ENCODE measurements at regions not wholly inside any gene's neighbourhood (a gene's known extent, or its start where the extent isn't known, plus 50 kb on each side); places are given as distances from the start of the nearest gene placed in this dataset.
A peak's percentile ranks its signal among the peaks of the same experiment; 100 is the strongest.

DNA sequence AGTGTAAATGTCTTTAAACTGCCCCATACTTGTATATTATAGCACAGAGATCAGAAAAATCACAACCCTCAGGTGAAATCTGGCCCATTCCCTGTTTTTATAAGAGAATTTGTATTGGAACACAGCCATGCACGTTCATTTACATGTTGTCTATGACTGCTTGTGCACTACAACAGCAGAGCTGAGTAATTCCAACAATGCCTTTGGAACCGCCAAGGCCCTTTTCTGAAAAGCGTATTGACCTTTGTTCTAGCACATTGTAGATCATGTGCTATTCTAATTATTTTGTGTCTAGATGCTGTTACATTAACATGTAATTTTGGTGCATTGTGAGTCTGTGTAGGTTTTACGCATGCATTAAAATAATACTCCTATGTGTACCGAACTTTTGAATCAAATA lies 339.6 kb downstream of the CHRM3 start:
- DNase-seq (ENCODE audit: low read depth) = no peak

- no peak for DNase-seq (ENCODE audit: low read depth)
Measured at GRCh38 chr1:239730378-239730777, 344.0 kb downstream of the CHRM3 start.

GRCh38 chr1:239731082-239731748 lies 344.8 kb downstream of the CHRM3 start:
- DNase-seq (ENCODE audit: low read depth) = peak; percentile 21

GRCh38 chr1:239732770-239733169 lies 346.4 kb downstream of the CHRM3 start:
- DNase-seq (ENCODE audit: low read depth) = no peak

GRCh38 chr1:239733995-239734394 lies 347.6 kb downstream of the CHRM3 start:
- DNase-seq (ENCODE audit: low read depth) = no peak

GRCh38 chr1:239735111-239735510 lies 348.7 kb downstream of the CHRM3 start:
- DNase-seq (ENCODE audit: low read depth) = no peak

DNA sequence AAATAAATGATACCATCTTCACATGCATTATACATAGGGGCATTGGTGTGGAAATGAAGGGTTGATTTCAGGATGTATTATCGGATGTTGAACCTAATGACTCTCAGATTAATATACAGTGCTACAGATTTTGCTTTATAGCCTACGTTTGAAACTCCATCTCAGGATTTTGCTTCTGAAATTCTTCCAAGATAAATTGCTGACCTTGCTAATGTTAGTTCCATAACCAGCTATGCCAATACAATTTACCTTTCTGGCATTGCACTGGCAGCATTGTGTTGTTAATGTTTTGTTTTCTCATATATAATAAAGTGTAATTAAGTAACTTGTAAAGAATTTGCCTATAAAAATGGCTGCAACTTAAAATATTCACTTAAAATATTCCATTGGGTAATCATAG lies 350.1 kb downstream of the CHRM3 start:
- DNase-seq (ENCODE audit: low read depth) = no peak

DNA sequence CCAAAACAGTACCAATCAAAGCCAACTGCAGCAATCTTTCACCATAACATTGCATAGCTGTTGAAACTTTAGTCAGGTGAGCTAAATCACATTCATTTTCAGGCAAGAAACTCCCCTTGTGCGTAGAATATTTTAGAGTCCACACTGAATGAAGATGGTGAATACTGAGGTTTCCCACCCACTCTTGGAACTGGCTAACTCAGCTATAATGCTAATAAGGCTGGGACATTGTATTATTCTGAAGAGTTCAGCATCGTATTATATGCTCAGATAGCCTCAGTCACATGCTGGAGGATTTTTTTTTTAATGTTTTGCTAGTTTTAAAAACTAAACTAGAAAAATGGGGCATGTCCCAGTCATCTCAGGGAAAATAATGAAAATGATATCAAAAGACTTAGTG lies 352.3 kb upstream of the FMN2 start:
- DNase-seq (ENCODE audit: low read depth) = no peak

- DNase-seq (ENCODE audit: low read depth) = no peak
Measured at GRCh38 chr1:239739919-239740318, 351.8 kb upstream of the FMN2 start.

- no peak for DNase-seq (ENCODE audit: low read depth)
Measured at GRCh38 chr1:239742416-239743109, 349.1 kb upstream of the FMN2 start.

- DNase-seq (ENCODE audit: low read depth) = peak; percentile 42
Measured at GRCh38 chr1:239744851-239745250, 346.8 kb upstream of the FMN2 start.

DNA sequence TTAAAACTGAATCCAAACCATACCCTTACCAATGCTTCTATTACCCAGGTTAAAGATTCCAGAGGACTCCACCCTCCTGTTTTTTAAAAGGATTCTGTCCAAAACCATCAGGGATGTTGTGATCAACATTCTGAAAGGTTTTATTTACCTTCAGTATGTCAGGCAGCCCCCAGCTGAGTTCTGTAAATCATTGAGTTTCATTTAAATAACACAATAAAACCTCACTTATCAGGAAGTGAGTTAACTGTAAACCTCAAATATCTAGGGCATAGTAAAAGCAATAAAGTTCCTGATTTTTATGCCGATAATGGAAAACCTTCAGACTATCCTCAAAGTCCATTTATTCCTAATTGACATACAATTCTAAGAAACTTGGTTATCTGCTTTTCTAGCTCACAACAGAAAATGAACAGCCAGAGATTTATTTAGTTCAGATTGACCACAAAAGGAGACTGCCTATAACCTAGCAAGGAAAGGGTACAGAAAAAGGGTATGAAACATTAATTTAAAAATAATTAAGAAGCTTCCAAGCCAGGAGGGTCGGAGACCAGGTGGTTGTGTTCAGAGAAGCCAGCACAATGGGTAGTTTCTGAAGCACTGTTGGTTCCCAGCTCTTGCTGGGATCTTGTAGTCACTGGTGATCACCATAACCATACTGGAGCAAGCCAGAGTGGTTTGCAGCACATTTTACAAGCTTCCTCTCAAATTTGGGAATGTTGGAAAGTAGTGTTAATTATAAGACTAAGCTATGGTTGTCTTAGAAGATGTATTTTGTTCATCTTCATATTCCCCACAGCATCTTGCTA lies 336.4 kb upstream of the FMN2 start:
- DNase-seq (ENCODE audit: low read depth) = no peak

GRCh38 chr1:239757716-239758115 lies 334.0 kb upstream of the FMN2 start:
- peak; percentile 31 for DNase-seq (ENCODE audit: low read depth)

DNA sequence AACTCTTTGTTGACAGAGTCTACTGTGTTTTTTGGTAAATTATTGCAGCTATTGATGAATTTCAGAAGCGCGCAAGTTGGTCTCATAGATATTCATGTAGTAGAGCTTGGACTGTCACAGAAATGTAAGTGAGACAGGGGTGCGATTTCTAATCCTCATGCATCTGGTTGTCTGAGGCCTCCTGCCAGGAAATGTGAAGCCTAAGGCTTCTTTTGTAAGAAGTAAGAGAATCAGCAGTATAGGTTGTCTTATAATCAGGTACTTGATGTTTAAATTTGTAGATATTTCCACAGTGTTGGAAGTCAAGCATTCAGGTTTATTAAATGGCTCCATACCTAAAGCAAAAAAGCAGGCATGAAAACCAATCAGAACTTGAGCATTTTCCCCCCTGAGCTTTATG lies 332.9 kb upstream of the FMN2 start:
- DNase-seq (ENCODE audit: low read depth) = no peak

DNA sequence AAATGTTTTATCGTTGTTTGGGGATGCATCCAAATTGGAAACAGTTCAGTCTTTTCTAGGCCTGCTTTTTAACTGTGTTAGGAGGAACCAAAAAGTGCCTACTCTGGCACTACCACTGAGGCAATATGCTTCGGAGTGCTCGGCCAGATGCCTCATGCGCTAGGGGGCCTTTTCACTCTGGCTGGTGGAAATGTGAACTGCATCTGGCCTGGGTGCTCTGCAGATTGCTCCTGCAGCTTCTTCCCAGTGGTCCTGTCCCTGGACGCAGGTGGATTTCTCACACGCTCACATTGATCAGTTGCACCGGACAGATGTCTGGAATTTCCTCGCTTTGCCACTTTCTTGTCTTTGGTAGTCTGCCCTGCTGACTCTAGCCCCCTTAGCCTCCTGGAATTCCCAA lies 330.2 kb upstream of the FMN2 start:
- DNase-seq (ENCODE audit: low read depth) = no peak

DNA sequence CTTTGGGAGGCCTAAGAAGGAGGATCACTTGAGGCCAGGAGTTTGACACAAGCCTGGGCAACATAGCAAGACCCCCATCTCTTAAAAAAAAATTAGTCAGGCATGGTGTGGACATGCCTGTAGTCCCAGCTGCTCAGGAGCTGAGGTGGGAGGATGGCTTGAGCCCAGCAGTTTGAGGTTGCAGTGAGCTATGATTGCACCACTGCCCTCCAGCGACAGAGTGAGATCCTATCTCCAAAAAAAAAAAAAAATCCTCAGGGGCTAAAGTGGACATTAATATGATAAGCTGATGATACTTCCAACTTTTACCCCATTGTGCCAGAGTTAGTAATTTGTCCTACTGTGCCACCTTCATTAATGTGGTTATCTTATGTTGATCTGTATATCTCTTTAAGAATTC lies 327.8 kb upstream of the FMN2 start:
- DNase-seq (ENCODE audit: low read depth) = peak; percentile 2

DNA sequence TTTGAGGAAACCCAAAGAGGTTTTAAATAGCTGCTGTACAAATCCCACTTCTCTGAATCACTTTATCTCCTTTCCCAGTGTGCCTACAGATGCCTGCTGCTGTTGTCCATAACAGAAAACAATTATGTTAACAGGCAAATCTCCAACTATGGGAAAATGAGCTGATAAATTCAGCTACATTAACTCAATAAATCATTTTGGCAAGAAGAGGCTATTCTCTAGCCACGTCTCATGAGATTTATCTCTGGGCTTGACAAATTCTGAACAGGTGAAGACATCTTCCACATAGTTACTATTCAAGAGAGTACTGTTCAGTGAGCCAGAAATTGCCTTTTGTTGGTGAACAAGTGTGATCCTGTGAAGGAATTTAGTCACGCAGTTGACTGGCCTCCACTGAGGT lies 327.1 kb upstream of the FMN2 start:
- no peak for DNase-seq (ENCODE audit: low read depth)

GRCh38 chr1:239765163-239765562 lies 326.5 kb upstream of the FMN2 start:
- no peak for DNase-seq (ENCODE audit: low read depth)

DNA sequence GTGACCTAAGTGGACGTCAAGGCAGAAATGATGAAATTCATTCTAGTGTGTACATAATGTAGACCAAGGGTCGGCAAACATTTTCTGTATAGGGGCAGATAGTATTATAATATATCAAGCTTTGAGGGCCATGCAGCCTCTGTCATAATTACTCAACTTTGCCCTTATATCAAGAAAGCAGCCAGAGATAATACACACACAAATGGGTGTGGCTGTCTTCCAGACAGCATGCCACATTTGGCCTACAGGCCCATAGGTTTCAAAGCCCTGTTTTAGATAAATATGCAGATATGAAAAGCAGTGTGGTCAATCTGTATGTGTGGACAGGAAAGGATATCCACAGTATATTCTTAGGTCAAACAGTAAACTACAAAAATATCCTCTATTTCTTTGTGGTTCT lies 320.1 kb upstream of the FMN2 start:
- DNase-seq (ENCODE audit: low read depth) = no peak

DNA sequence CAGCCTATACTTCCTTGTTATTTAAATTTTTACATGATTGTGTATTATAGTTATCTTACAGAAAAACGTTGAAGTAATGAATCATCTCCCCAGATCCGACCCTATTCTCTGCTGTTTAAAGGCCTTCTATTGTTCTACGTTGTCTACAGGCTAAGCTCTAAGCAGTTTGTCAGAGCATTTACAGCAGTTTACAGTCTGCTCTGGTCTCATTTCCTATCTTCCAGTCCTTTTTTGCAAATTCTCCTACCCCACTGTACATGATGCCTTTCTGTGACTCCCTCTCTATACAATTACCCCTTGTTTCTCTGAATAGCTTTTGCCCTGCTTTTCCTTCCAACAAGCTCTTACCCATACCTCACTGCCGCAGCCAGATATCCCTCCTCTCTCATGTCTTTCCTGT lies 319.2 kb upstream of the FMN2 start:
- DNase-seq (ENCODE audit: low read depth) = peak; percentile 80

DNA sequence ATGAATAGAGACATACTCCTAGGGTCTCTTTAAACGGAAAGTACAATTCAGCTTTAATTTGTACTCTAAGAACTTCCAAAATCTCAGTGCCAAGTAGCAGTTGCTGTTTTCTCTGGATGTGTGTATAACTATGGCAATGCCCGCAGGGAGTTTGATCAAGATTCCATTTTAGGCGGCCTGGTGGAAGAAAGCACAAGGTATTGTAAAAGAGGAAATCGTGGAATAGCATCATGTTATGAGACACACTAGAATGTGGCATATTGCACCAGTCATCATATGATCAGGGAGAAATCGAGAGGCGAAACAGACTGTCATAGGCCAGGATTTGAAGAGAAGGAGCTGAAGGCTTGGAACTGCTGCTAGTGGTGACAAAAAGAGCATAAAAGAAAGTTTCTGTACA lies 316.2 kb upstream of the FMN2 start:
- no peak for DNase-seq (ENCODE audit: low read depth)

DNA sequence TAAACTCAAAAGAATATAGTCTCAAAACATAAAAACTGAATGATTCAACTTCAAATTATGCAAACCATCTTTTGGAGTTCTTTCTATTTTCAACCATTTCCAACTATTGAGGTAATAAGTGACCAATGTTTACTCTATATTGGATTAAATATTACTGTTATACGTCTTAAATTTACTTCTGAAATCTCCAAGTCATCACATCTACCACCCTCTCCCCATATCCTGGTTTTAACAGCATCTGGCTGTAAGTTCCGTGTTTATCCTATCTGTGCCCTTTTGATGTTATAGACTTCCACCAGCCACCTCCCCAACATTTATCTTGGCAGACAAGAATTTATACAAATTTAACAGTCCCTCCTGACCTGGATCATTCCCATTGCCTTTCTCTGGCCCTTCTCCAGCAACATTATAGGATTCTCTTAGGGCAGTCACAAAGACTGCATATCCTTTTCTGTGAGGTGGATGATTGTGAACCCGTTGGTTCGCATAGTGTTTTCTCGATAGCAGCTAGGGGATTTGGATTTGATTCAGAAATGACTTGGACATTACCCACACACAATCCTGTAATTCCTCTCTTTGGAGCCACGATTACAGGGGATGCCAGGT lies 313.4 kb upstream of the FMN2 start:
- no peak for DNase-seq (ENCODE audit: low read depth)
